Small intestine (tissue), 7 donors: ENCODE measurements at regions not wholly inside any gene's neighbourhood (a gene's known extent, or its start where the extent isn't known, plus 50 kb on each side); places are given as distances from the start of the nearest gene placed in this dataset.

Source experiments
- DNase-seq, 2 donors: peaks; one replicate each; pipeline versions ENCODE4 v3.0.0 to v3.0.0-alpha.2; 2013
- FAIRE-seq: peaks from 2 replicates; lab custom pipeline; 2012; peaks lifted over from hg19 to GRCh38; lab: Jason Lieb, UNC
- H3K27ac ChIP-seq, 3 donors: one replicate each; pipeline ENCODE4 v1.5.1; 2013; ENCODE audit warnings: low read length in 2 of 3, mild to moderate bottlenecking in 2 of 3, control low read depth in 1 of 3, inconsistent platforms in 1 of 3, low read depth in 1 of 3, moderate library complexity in 1 of 3
- H3K27me3 ChIP-seq, 3 donors: one replicate each; pipeline ENCODE4 v1.6.1; 2013; ENCODE audit warnings: low read length in 3 of 3, inconsistent platforms in 1 of 3; ENCODE audit not compliant: control insufficient read depth in 3 of 3, insufficient read depth in 3 of 3
- H3K36me3 ChIP-seq, 3 donors: one replicate each; pipeline ENCODE4 v1.6.1; 2013; ENCODE audit warnings: low read length in 3 of 3, inconsistent platforms in 1 of 3, low read depth in 1 of 3, mild to moderate bottlenecking in 1 of 3, moderate library complexity in 1 of 3; ENCODE audit not compliant: control insufficient read depth in 3 of 3, insufficient read depth in 2 of 3
- H3K4me1 ChIP-seq, 3 donors: one replicate each; pipeline ENCODE4 v1.6.1; 2013; ENCODE audit warnings: low read length in 2 of 3, inconsistent platforms in 1 of 3, low read depth in 1 of 3, mild to moderate bottlenecking in 1 of 3, moderate library complexity in 1 of 3; ENCODE audit not compliant: control insufficient read depth in 3 of 3, insufficient read depth in 2 of 3
- H3K4me3 ChIP-seq, 3 donors: one replicate each; pipeline ENCODE4 v1.5.1; 2013; ENCODE audit warnings: low read length in 3 of 3, control low read depth in 1 of 3, inconsistent platforms in 1 of 3, low read depth in 1 of 3, mild to moderate bottlenecking in 1 of 3, moderate library complexity in 1 of 3
- H3K9me3 ChIP-seq, 2 donors: one replicate each; pipeline ENCODE4 v1.6.1; 2013; ENCODE audit warnings: low read depth in 1 of 2, low read length in 1 of 2; ENCODE audit not compliant: control insufficient read depth in 2 of 2, insufficient read depth in 1 of 2
- WGBS, 3 donors: extraction: QIAGEN DNeasy Blood & Tissue Kit; methylation state at CpG; one replicate each; pipeline ENCODE4 v1.1.7; 2013; 5-methylcytosine and 5-hydroxymethylcytosine counted together
- donor health status: healthy with polysubstance abuse.
- donor health status: control.
- donor health status: control.
- donor health status: Bipolar disorder and iron deficiency.
- donor health status: healthy.

DNA sequence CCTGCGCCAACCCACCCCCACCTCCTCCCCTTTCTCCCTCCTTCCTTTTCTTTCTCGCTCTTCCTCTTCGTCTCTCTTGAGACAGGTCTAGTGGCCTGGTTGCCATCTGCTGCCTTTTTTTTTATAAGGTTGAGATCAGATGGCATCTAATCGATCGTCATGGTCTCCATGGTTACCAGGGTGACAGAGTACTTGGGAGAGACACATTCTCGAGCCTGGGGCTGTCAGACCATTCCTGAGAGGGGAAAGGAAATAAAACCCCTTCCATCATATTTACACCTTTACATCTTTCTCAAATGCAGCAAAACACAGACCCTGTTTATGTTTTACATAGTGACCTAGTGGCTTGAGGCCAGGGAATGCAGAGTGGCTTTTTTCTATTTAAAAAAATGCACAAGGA lies 53.5 kb upstream of the SLC22A15 start:
- Histone ChIP-seq H3K4me1 (no peaks in the 10 kb centered on the region), H3K9me3 (no peaks in the 10 kb centered on the region), H3K36me3 (no peaks in the 10 kb centered on the region), H3K4me3 (no peak overlapping the region), H3K27ac (no peak overlapping the region), H3K27me3 (no peaks in the 10 kb centered on the region)
- DNase-seq (peak in 1 of 2 donors; percentile 8), FAIRE-seq (no peak)
- WGBS, 3 donors, result 59 to 71% (median 67%) methylated on average over 6 of the region's 6 CpGs

DNA sequence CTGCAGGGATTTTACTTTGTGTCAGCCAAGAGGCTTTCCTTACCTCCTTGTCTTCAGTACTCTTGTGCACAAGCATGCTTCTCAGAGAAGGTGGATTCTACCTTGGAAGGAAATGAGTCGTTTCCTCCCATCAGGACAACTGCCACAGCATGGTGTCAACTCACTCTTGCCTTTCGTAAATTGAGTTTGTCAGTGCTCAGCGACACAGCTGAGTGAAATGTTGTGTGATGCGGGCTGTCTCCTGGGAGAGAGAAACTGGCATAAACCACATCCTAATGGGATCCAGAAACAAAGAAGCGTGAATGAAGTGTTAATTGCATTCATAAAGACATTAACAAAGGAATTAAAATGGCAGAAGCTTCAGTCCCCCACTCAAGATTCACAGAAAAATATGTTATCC lies 51.5 kb upstream of the SLC22A15 start:
- DNase-seq (no peak), FAIRE-seq (no peak)
- H3K9me3 ChIP-seq, result no peaks in the 10 kb centered on the region
- H3K4me1 ChIP-seq, result no peaks in the 10 kb centered on the region
- no peak overlapping the region for H3K27ac ChIP-seq
- H3K4me3 ChIP-seq, result no peak overlapping the region
- H3K27me3 ChIP-seq, result no peaks in the 10 kb centered on the region
- 58 to 78% (median 69%) methylated on average over 5 of the region's 5 CpGs for WGBS, 3 donors
- no peaks in the 10 kb centered on the region for H3K36me3 ChIP-seq

DNA sequence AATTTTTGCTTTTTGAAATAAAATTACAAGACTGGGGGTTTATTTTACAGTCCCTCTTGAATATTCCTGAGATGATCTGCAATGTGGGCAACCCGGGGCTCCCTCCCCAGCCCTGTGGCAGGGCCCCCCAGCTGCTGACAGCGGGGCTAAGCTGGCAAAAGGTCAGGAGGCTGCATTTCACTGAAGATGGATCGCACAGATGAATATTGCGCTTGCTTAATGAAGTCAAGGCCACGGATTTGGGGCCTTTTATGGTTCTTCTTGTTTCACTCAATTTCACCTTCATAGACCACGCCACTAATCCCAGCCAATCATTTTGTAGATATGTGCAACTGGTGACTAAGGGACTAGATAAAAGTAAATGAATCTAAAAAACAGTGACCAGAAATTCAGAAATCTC lies 50.8 kb upstream of the SLC22A15 start:
- DNase-seq (no peak), FAIRE-seq (no peak)
- Histone ChIP-seq H3K27me3 (no peaks in the 10 kb centered on the region), H3K4me1 (no peaks in the 10 kb centered on the region), H3K36me3 (no peaks in the 10 kb centered on the region), H3K27ac (no peak overlapping the region), H3K9me3 (no peaks in the 10 kb centered on the region), H3K4me3 (no peak overlapping the region)
- 72 to 76% (median 75%) methylated on average over 6 of the region's 6 CpGs for WGBS, 3 donors
